ENCODE measurements at regions not wholly inside any gene's neighbourhood (a gene's known extent, or its start where the extent isn't known, plus 50 kb on each side); places are given as distances from the start of the nearest gene placed in this dataset.

- Mint-ChIP-seq H3K9me3 (peaks cover 61% of the 10 kb centered on the region), H3K36me3 (peaks cover 30% of the 10 kb centered on the region), H3K27me3 (ENCODE audit: low read depth) (no peaks in the 10 kb centered on the region), H3K4me3 (no peak overlapping the region), H3K27ac (no peak overlapping the region), H3K4me1 (peaks cover 5% of the 10 kb centered on the region; the same call in 1 of the 2 replicates)
- DNase-seq (ENCODE audit: low spot score) = peak; percentile 13
- CTCF ChIA-PET = interaction anchor here (1.2 kb wide), 1 partner anchor 15 kb away, joined by 3 read pairs; no protein-coding TSS in a partner anchor
- peak; percentile 65 for ATAC-seq
- POLR2A ChIA-PET = no interaction called here
- TF ChIP-seq ZNF219 (CRISPR knock-in tag; IDR thresholded peaks at IDR 0.05; ENCODE audit: borderline replicate concordance) (no peak), ZNF138 (CRISPR knock-in tag; conservative IDR thresholded peaks at IDR 0.05) (no peak), NR2C2 (CRISPR knock-in tag; IDR thresholded peaks at IDR 0.05) (no peak), NR3C1 (CRISPR knock-in tag; conservative IDR thresholded peaks at IDR 0.05; ENCODE audit: low read depth) (no peak)
Observed at GRCh38 chrX:63918611-63919010, 133.6 kb upstream of the ARHGEF9 start.

DNA sequence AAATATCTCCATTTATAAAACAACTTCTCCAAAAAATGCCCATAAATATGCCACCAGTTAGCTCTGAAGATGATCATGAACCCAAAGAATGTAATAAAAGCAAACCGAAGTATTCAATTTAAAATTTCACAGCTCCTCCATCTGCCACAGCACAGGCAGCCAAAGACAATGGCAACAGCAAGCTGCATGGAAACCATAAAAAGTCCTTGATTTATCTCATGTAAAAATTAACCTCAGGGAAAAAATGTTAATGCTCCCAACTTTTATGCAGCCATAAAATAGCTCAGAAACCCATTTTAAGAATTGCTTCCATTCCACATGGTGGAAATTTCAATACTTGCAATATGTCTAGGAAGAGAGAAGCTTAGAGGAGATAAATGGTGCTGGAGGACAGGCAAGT, 132.3 kb upstream of the ARHGEF9 start:
- no peak overlapping the region for H3K4me3 Mint-ChIP-seq
- CTCF ChIA-PET = interaction anchor here (1.1 kb wide), 1 partner anchor 13 kb away, joined by 3 read pairs; no protein-coding TSS in a partner anchor
- H3K27ac Mint-ChIP-seq = no peak overlapping the region

More for the DNA sequence above, 132.3 kb upstream of the ARHGEF9 start:
- ATAC-seq = no peak
- H3K4me1 Mint-ChIP-seq = peaks cover 5% of the 10 kb centered on the region; the same call in 1 of the 2 replicates
- no peaks in the 10 kb centered on the region for H3K27me3 Mint-ChIP-seq (ENCODE audit: low read depth)
- POLR2A ChIA-PET = no interaction called here
- H3K36me3 Mint-ChIP-seq = peaks cover 36% of the 10 kb centered on the region
- TF ChIP-seq CDX4 (CRISPR knock-in tag; IDR thresholded peaks at IDR 0.05; ENCODE audit: borderline replicate concordance) (no peak), FOXP1 (CRISPR knock-in tag; IDR thresholded peaks at IDR 0.05; ENCODE audit: borderline replicate concordance) (no peak), E2F1 (CRISPR knock-in tag; IDR thresholded peaks at IDR 0.05) (no peak), CREM (CRISPR knock-in tag; IDR thresholded peaks at IDR 0.05) (no peak), OVOL2 (CRISPR knock-in tag; IDR thresholded peaks at IDR 0.05; ENCODE audit: borderline replicate concordance) (no peak), HMGA2 (CRISPR knock-in tag; IDR thresholded peaks at IDR 0.05) (no peak), NR3C1 (CRISPR knock-in tag; conservative IDR thresholded peaks at IDR 0.05; ENCODE audit: low read depth) (no peak), NFATC4 (CRISPR knock-in tag; IDR thresholded peaks at IDR 0.05) (no peak), ATF1 (CRISPR knock-in tag; IDR thresholded peaks at IDR 0.05) (no peak), GABPB1 (CRISPR knock-in tag; IDR thresholded peaks at IDR 0.05) (no peak), E2F5 (CRISPR knock-in tag; IDR thresholded peaks at IDR 0.05) (no peak), SP1 (CRISPR knock-in tag; conservative IDR thresholded peaks at IDR 0.05) (no peak)
- TF ChIP-seq, protein P1, sequence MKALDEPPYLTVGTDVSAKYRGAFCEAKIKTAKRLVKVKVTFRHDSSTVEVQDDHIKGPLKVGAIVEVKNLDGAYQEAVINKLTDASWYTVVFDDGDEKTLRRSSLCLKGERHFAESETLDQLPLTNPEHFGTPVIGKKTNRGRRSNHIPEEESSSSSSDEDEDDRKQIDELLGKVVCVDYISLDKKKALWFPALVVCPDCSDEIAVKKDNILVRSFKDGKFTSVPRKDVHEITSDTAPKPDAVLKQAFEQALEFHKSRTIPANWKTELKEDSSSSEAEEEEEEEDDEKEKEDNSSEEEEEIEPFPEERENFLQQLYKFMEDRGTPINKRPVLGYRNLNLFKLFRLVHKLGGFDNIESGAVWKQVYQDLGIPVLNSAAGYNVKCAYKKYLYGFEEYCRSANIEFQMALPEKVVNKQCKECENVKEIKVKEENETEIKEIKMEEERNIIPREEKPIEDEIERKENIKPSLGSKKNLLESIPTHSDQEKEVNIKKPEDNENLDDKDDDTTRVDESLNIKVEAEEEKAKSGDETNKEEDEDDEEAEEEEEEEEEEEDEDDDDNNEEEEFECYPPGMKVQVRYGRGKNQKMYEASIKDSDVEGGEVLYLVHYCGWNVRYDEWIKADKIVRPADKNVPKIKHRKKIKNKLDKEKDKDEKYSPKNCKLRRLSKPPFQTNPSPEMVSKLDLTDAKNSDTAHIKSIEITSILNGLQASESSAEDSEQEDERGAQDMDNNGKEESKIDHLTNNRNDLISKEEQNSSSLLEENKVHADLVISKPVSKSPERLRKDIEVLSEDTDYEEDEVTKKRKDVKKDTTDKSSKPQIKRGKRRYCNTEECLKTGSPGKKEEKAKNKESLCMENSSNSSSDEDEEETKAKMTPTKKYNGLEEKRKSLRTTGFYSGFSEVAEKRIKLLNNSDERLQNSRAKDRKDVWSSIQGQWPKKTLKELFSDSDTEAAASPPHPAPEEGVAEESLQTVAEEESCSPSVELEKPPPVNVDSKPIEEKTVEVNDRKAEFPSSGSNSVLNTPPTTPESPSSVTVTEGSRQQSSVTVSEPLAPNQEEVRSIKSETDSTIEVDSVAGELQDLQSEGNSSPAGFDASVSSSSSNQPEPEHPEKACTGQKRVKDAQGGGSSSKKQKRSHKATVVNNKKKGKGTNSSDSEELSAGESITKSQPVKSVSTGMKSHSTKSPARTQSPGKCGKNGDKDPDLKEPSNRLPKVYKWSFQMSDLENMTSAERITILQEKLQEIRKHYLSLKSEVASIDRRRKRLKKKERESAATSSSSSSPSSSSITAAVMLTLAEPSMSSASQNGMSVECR (CRISPR knock-in tag; IDR thresholded peaks at IDR 0.05; ENCODE audit: borderline replicate concordance) = no peak
- TF ChIP-seq, protein P2, sequence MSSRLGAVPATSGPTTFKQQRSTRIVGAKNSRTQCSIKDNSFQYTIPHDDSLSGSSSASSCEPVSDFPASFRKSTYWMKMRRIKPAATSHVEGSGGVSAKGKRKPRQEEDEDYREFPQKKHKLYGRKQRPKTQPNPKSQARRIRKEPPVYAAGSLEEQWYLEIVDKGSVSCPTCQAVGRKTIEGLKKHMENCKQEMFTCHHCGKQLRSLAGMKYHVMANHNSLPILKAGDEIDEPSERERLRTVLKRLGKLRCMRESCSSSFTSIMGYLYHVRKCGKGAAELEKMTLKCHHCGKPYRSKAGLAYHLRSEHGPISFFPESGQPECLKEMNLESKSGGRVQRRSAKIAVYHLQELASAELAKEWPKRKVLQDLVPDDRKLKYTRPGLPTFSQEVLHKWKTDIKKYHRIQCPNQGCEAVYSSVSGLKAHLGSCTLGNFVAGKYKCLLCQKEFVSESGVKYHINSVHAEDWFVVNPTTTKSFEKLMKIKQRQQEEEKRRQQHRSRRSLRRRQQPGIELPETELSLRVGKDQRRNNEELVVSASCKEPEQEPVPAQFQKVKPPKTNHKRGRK (CRISPR knock-in tag; IDR thresholded peaks at IDR 0.05; ENCODE audit: borderline replicate concordance) = no peak
- TF ChIP-seq, protein P3, sequence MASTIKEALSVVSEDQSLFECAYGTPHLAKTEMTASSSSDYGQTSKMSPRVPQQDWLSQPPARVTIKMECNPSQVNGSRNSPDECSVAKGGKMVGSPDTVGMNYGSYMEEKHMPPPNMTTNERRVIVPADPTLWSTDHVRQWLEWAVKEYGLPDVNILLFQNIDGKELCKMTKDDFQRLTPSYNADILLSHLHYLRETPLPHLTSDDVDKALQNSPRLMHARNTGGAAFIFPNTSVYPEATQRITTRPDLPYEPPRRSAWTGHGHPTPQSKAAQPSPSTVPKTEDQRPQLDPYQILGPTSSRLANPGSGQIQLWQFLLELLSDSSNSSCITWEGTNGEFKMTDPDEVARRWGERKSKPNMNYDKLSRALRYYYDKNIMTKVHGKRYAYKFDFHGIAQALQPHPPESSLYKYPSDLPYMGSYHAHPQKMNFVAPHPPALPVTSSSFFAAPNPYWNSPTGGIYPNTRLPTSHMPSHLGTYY (CRISPR knock-in tag; IDR thresholded peaks at IDR 0.05) = no peak
- TF ChIP-seq, protein P4, sequence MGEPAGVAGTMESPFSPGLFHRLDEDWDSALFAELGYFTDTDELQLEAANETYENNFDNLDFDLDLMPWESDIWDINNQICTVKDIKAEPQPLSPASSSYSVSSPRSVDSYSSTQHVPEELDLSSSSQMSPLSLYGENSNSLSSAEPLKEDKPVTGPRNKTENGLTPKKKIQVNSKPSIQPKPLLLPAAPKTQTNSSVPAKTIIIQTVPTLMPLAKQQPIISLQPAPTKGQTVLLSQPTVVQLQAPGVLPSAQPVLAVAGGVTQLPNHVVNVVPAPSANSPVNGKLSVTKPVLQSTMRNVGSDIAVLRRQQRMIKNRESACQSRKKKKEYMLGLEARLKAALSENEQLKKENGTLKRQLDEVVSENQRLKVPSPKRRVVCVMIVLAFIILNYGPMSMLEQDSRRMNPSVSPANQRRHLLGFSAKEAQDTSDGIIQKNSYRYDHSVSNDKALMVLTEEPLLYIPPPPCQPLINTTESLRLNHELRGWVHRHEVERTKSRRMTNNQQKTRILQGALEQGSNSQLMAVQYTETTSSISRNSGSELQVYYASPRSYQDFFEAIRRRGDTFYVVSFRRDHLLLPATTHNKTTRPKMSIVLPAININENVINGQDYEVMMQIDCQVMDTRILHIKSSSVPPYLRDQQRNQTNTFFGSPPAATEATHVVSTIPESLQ (CRISPR knock-in tag; IDR thresholded peaks at IDR 0.05) = no peak
- TF ChIP-seq, protein P5, sequence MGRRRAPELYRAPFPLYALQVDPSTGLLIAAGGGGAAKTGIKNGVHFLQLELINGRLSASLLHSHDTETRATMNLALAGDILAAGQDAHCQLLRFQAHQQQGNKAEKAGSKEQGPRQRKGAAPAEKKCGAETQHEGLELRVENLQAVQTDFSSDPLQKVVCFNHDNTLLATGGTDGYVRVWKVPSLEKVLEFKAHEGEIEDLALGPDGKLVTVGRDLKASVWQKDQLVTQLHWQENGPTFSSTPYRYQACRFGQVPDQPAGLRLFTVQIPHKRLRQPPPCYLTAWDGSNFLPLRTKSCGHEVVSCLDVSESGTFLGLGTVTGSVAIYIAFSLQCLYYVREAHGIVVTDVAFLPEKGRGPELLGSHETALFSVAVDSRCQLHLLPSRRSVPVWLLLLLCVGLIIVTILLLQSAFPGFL (CRISPR knock-in tag; IDR thresholded peaks at IDR 0.05; ENCODE audit: borderline replicate concordance) = no peak
- H3K9me3 Mint-ChIP-seq = peaks cover 69% of the 10 kb centered on the region
- DNase-seq (ENCODE audit: low spot score) = no peak

Data from WTC11 (cell line).